WERI-Rb-1 (cell line): ENCODE measurements at regions not wholly inside any gene's neighbourhood (a gene's known extent, or its start where the extent isn't known, plus 50 kb on each side); places are given as distances from the start of the nearest gene placed in this dataset.

ENCODE experiments used
- DNase-seq: peaks from one replicate; pipeline ENCODE4 v3.0.0-alpha.2; 2020
- H3K27ac ChIP-seq: fragments of 250-450 bp; sonication (Bioruptor Pico); 2 replicates; pipeline ENCODE4 v1.5.1; 2020; ENCODE audit warnings: mild to moderate bottlenecking, moderate library complexity
- H3K27me3 ChIP-seq: fragments of 250-450 bp; sonication (Bioruptor Pico); 2 replicates; pipeline ENCODE4 v1.5.1; 2021; ENCODE audit warnings: mild to moderate bottlenecking, low read depth, moderate library complexity; ENCODE audit not compliant: insufficient read depth, severe bottlenecking
- H3K36me3 ChIP-seq: fragments of 250-450 bp; sonication (Bioruptor Pico); 2 replicates; pipeline ENCODE4 v1.5.1; 2020; ENCODE audit warnings: mild to moderate bottlenecking, moderate library complexity
- H3K4me3 ChIP-seq: 2 replicates; pipeline ENCODE4 v1.5.1; 2011; ENCODE audit warnings: low read depth, mild to moderate bottlenecking, control low read depth, low read length
- H3K9me3 ChIP-seq: fragments of 250-450 bp; sonication (Bioruptor Pico); 2 replicates; pipeline ENCODE4 v1.5.1; 2021; ENCODE audit warnings: mild to moderate bottlenecking, moderate library complexity; ENCODE audit not compliant: severe bottlenecking
- CTCF ChIP-seq: IDR thresholded peaks from 2 replicates; pipeline ENCODE4 v1.5.1; 2011; ENCODE audit warnings: low read depth, mild to moderate bottlenecking, control low read depth, inconsistent platforms, low read length

DNA sequence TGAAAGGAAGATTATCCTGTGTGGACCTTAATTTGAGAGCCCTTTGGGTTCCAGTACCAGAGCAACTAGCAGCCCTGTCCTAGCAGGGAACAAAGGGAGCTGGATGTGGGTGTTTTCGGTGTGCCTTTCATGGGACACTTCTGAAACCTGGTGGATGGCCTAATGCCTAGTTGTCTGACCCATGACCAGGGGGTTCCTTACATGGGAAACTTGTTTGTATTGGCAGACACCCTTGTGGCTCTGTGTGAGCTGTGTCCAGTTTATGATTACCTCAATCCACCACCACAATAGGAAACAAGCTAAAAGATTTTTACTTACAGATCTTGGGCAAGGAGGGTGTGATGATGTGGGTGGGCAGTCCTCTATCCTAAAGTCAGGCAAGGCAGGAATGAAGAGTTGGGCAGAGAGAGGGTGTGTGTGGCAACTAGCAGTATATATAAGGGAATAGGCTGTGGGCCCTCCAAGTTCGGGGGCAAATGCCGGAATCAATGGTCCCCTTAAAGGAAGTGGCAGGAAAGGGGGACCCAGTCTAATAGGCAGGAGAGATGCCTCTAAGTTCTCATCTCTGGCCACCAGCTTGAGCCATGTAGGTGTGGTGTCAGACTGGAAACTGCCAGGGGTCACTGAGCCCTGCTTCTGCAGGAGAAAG lies 264.6 kb downstream of the QKI start:
- Histone ChIP-seq H3K27ac (no peak overlapping the region), H3K4me3 (no peak overlapping the region), H3K9me3 (no peaks in the 10 kb centered on the region), H3K27me3 (no peaks in the 10 kb centered on the region), H3K36me3 (no peaks in the 10 kb centered on the region)
- DNase-seq, result no peak
- no peak for TF ChIP-seq CTCF

DNA sequence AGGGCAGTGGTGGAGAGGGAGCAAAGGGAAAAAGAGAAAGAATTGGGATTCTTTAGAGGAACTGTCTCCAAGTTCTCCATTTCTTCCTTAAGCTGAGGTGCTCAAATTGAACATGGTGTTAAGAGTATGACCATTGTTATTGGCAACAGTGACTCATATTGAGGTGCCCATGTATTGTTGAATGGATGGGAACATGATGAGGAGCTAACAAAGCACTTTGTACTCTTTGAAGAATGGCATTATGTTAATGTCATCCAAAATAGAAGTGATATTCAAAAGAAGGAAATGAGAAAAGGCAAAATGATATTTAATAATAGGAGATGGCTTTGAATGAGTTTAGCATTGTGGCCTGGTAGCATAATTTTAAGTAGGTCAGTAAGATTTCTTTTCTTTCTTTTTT lies 261.1 kb downstream of the QKI start:
- no peaks in the 10 kb centered on the region for H3K9me3 ChIP-seq
- no peak for DNase-seq
- no peaks in the 10 kb centered on the region for H3K27me3 ChIP-seq
- TF ChIP-seq CTCF, result no peak
- H3K27ac ChIP-seq, result no peak overlapping the region
- no peak overlapping the region for H3K4me3 ChIP-seq
- no peaks in the 10 kb centered on the region for H3K36me3 ChIP-seq

- Histone ChIP-seq H3K9me3 (no peaks in the 10 kb centered on the region), H3K36me3 (no peaks in the 10 kb centered on the region), H3K27ac (no peak overlapping the region), H3K27me3 (no peaks in the 10 kb centered on the region), H3K4me3 (no peak overlapping the region)
- no peak for DNase-seq
- no peak for TF ChIP-seq CTCF
Measured at GRCh38 chr6:163672710-163673109, 258.2 kb downstream of the QKI start.

DNA sequence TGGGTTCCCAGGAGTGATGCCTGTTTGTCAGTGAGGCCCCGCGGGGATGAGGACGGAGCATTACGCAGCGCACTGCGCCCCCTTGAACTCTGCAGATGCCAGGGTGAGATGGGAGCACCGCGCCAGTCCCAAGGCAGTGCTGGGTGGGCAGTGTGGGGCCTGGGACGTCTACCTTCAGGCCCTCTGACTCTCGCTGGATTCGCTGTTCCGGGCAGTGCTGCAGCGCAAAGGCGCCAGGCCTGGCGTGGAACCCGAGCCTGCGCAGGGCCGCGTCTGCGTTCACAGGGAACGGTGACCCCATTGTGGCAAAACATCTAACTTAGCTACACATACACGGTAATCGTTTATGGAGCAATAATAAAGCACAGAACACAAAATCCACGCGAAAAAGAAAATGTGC lies 257.3 kb downstream of the QKI start:
- Histone ChIP-seq H3K27ac (no peak overlapping the region), H3K36me3 (no peaks in the 10 kb centered on the region), H3K4me3 (no peak overlapping the region), H3K9me3 (no peaks in the 10 kb centered on the region), H3K27me3 (no peaks in the 10 kb centered on the region)
- TF ChIP-seq CTCF, result no peak
- DNase-seq, result no peak

DNA sequence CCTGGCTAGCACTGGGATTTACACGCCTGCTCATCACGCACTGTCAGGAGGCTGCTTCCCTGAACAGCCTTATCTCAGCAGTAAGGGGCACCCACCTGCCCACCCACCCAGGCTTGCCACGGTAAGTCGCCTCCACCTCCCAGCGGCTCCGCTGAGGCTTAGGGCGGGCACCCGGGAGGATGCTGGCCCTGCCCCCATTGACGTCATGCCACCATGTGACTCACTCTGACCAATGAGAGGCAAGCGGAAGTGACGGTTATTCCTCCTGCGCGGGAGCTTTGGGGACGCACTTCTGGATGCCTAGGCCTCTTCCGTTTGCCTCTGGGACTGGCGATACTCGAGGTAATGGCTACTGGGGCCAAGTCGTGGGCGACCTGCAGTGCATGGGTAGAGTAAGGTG lies 256.8 kb downstream of the QKI start:
- H3K27ac ChIP-seq, result no peak overlapping the region
- no peaks in the 10 kb centered on the region for H3K27me3 ChIP-seq
- H3K4me3 ChIP-seq, result no peak overlapping the region
- DNase-seq, result no peak
- no peaks in the 10 kb centered on the region for H3K9me3 ChIP-seq
- no peak for TF ChIP-seq CTCF
- no peaks in the 10 kb centered on the region for H3K36me3 ChIP-seq

DNA sequence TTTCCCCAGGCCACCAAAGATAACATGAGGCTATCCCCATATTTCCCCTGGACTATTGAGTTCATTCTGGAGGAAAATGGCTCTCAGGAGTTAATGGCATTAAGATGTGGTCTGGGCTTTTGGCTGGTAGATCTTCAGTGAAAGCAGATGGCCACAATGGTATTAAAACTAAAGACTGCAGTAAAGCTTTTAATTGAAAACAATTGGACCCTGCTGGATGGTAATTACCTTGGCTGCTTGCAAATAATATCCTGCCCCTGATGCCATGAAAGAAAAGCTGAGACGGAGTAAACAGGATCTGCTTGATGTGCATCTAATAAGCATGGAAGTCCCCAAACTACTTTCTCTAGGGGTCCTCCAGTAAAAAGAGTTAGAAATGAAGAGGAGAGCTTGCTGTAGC lies 255.8 kb downstream of the QKI start:
- Histone ChIP-seq H3K27me3 (no peaks in the 10 kb centered on the region), H3K4me3 (no peak overlapping the region), H3K36me3 (no peaks in the 10 kb centered on the region), H3K9me3 (no peaks in the 10 kb centered on the region), H3K27ac (no peak overlapping the region)
- peak; percentile 26 for DNase-seq
- no peak for TF ChIP-seq CTCF
